NCI-H1105 treated with DMSO at 0.1 percent for 48 hours (cell line): ENCODE measurements at regions not wholly inside any gene's neighbourhood (a gene's known extent, or its start where the extent isn't known, plus 50 kb on each side); places are given as distances from the start of the nearest gene placed in this dataset.

Experiments used
- DNase-seq: peaks from one replicate; lab custom pipeline; 2025; lab: John Stamatoyannopoulos, UW

DNA sequence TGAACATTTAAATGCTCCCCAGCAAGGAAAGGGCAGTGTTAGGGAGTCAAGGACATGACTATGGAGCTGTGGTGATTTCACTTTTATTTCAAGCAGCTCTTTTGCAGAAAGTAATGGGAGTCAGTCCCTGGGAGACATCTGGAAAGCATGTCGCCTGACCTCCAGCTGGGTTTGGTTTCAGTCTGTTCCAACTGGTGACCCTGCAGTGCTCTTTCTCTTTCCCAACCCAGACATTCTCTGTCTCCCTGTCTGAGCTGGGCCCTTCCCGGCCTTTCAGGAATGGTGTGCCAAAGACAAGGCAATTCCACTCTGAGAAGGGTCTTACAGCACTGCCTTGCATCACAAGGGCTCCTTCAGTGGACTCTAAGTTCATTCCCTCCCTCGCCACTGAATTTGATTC lies 323.2 kb downstream of the OSR1 start:
- no peak for DNase-seq

DNA sequence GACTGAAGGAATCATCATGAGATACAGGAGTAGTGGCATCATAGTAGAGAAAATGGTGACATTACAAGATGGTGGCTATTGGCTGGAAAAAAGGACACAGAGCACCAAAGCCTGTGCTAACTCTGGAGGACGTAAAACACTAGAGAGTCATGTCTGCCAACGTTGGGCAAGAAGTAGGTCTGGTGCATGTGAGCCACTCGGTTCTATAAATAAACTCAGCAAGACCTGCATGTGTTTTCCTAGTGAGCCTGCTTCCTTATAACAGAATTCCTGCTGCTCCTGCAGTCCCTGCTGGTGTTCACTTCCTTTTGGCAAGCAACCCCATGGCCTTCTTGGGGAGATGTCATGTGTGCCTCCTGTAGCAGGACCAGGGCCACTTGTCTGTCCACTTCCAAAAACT lies 325.2 kb downstream of the OSR1 start:
- no peak for DNase-seq

DNA sequence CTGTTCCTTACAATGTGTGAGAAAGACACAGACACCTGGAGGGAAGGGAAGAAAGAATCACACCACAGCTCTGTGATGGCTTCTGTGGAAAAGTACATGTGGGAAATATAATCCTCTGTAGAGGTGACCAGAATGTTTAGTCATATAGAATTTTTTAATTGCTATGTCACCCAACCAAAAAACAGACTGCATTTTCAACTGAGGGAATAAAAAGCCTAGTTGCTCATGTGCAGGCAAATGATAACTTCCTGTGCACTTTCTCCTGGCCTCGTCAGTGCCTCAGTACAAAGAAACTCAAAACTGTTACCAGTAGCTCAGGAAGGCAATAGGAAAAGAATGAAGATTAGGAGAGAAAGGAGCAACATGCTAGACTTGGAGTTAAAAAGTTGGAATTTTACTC lies 326.8 kb downstream of the OSR1 start:
- no peak for DNase-seq

DNA sequence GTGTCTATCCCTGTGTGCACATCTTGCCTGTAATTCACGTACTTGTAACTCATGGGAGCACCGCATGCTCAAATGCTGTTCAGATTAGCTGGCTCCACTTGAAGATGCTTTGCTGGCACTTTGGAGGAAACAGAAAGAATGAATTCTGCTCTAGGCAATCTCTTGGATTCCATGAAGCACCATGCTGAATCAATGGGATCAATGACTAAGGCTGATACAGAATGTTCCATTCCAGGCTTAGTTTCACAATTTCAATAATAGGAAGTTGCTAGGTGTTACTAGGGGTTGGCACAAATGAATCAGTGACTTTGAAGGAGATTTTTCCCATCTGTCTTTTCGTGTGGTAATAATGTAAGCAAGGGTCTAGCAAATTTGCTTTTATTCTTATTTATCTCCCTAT lies 328.8 kb downstream of the OSR1 start:
- DNase-seq, result no peak

DNA sequence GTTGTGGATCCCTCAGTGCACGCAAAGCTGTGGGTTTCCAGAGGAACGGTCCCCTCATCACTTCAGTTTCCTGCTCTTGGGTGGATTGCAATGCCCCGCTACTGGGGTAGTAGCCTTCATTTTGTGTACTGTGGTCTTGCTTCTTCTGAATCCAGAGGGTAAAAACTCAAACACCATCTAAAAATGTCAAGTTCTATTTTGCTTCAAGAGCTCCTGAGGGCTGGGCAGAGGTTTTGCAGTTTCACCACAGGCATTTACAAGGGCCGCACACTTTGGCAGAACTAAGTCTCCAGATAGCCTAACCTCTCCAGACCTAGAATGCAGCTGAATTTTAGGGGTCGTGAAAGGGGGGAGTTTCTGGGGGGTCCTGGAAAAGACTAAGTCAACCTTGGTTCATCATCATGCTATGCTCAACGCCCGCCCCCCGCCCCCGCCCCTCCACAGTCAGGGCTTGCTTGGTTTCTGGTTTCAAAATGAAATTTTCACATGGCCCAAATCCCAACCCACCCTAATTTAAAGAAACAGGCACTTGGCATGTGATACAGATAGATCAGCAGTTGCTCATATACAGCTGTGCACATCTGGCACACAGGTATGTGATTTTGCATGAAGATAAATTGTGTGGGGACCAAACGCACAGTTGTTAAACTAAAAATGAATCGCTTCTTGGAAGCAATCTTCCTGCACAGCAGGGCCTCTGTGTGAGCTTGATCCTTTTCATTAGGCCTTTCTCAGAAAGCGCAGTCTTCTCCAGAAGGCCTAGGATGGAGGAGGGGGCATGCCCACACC lies 329.6 kb downstream of the OSR1 start:
- no peak for DNase-seq

DNA sequence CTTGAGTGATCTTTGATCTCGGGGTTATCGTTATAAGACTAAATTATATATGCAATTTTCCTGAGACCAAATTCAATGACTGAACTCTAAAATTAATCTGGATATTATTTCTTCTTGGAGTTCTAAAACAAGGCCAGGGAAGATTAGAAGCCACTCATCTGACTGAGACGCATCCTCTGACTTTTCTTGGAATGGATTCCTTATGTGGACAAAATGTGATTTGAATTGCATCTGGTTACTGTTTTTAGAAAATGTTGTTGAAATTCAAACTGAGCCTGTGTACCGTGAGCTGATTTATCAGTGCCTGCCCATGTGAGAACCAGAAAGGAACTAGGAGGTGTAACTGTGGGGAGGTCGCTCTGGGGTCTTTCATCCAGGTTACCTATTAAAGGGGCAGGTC lies 330.8 kb downstream of the OSR1 start:
- DNase-seq, result no peak

DNA sequence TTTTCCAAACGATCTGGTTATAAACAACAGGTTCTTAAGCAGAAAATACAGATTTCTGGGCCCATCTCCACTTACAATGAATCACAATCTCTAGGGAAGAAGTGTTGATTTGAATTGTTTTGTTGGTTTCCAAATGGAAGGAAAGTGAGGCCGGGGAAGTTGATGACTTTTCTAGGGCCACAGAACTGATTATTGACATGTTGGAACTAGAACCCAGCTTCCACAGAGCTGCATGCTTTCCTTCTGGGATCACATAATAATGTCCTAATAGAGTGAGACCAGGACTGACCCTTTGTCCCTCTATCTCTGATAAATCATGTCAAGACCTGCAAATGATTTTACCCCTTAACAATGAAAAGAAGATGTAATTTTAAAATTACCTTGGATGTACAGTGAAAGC lies 332.2 kb downstream of the OSR1 start:
- no peak for DNase-seq

DNA sequence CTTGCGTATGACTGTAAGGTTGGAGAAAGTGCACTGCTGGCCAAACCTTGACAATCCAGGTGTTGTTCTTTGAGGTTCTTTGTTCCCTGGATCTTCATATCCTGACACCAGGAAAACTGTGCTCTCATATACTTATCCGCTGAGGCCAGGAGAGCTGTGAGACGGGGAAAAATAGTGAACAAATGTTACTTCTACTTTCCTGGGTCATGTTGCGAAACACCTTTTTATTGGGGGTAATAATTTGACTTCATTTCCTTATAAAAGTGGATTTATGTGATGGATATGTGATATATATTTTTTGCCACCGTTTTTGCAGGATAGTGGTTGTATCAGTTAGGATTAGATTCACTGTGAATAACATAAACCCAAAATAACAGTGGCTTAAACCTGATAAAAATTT lies 336.1 kb downstream of the OSR1 start:
- no peak for DNase-seq

DNA sequence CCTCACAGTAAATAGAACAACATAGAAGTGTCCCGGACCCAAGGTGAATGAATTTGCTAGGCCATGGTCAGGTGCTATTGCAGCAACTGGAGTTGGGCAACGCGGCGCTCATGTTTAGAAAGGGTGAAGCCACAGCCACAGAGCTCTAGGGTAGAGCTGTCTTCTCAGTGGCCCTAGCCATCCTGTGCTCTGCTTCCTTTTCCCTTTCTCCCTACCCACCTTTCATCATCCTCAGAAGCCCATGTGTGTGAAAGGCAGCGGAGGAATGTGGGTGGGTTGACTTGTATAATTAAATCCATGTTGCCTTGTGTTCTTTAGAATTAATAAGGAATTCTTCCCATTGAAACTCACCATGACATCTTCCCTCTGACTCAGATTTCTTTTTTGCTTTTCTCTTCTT lies 336.7 kb downstream of the OSR1 start:
- no peak for DNase-seq

DNA sequence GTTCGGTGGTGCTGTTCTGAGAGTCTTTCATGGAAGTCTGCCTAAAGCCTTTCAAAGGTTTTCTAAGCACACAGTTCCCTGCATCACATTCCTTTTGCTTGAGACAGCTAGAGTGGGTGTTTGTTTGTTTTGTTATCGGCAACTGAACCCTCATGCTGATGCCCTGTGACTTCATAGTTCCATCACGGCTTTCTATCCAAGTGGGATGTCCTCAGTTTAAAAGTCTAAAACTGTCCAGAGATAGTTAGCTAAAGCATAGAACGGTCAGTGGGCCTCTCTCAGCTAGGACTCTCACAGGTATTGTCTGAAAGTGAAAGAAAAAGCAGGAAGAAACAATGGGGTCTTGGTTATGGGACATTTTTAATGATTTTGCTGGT lies 337.3 kb downstream of the OSR1 start:
- DNase-seq, result no peak

DNA sequence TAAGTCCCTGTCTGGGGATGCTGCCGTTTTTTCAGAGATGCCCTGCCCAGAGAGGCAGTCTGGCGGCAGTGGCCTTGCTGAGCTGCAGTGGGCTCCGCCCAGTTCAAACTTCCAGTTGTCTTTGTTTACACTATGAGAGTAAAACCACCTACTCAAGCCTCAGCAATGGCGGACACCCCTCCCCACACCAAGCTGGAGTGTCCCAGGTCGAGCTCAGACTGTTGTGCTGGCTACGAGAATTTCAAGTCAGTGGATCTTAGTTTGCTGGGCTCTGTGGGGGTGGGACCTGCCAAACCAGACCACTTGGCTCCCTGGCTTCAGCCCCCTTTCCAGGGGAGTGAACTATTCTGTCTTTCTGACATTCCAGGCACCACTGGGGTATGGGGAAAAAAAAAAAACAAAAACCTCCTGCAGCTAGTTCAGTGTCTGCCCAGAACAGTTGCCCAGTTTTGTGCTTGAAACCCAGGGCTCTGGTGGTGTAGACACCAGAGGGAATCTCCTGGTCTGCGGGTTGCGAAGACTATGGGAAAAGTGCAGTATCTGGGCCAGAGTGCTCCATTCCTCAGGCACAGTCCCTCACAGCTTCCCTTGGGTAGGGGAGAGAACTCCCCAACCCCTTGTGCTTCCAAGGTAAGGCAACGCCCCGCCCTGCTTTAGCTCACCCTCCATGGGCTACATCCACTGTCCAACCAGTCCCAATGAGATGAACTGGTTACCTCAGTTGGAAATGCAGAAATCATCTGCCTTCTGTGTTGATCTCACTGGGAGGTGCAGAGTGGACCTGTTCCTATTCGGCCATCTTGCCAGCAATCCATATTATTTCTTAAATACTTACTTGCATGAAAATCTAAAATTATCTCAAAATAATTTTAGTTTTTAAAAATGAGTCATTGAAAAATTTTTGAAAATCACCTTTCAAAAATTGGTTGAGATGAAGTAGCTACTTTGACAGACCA lies 338.0 kb downstream of the OSR1 start:
- no peak for DNase-seq

DNA sequence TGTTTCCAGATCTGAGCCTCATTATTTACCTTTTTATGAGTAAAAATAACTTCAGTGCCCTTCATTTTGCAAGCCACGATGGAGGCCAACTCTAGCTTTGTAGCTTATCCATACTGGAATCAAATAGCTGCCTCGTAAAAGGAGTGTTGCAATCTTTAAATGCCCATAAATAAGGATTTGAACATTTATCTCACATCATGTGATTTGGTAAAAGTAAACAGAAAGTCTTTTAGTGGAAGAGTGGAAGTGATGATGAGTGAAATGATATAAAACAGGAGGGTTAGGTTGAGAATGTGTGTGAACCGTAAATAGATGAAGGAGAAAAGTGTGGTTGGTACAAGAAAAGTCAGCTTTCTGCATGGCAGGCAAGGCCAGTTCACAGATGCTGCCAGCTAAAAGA lies 348.9 kb downstream of the OSR1 start:
- DNase-seq, result no peak

DNA sequence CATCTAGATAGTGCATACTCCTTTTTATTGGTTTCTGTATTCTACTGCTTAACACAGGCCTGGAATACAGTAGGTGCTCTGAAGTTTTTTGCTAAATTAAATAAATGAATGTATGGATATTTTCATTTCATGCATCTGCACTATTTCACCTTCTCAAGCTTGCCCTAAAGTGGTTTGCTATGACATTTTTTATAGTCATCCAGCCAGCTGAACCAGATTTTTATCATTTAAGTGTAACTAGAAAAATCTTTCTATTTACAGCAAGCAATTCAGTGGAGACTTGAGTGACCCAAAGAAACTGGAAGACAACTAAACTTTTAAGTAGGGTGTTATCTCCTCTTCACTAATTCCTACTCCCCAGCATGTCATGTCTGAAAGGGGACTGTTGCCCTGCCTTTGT lies 354.9 kb downstream of the OSR1 start:
- no peak for DNase-seq

DNA sequence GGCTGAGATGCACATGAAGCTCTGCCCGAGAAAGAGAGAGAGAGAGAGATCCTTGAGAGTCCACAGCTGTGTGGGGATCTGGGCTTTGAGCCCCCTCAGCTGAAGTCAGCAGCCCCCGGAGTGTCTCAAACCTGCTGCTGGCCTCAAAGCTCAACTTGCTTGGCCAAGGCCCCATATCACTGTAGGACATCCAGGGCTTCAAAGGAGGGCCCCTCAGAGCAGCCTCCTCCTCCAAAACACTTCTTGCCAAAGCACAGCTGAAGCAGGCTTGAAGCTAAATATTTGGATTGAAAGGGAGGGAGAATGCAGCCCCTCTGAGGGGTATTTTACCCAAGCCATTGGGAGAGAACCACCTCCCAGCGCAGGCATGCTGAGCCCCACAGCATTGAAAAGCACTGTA lies 357.6 kb downstream of the OSR1 start:
- no peak for DNase-seq

DNA sequence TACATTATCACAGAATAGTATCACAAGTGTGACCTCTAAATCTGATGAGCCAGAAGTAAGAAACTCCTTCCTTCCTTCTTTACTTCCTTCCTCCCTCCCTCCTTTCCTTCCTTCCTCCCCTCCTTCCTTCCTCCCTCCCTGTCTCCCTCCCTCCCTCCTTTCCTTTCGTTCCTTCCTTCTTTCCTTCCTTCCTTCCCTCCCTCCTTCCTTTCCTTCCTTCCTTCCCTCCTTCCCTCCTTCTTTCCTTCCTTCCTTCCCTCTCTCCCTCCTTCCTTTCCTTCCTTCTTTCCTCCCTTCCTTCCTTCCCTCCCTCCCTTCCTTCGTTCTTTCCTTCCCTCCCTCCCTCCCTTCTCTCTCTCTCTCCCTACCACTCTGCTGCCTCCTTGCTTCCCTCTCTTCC lies 359.2 kb downstream of the OSR1 start:
- no peak for DNase-seq

DNA sequence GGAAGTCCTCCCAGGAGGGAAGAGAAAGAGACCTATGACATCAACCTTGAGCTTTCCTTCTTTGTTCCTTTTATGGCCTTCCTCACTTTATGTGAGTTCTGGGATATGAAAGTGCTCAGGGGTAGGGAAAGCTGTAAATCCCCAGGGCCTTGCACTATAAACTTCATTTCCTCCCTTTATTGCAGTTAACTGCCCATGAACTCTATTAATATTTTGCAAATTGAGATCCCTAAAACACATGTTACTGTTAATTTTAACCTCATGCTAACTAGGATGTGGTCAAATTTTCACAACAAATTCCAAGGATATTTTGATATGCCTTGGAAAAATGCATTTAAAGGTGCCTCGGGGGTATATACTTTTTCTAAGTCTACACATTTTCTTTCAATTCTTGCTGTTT lies 359.9 kb downstream of the OSR1 start:
- no peak for DNase-seq

DNA sequence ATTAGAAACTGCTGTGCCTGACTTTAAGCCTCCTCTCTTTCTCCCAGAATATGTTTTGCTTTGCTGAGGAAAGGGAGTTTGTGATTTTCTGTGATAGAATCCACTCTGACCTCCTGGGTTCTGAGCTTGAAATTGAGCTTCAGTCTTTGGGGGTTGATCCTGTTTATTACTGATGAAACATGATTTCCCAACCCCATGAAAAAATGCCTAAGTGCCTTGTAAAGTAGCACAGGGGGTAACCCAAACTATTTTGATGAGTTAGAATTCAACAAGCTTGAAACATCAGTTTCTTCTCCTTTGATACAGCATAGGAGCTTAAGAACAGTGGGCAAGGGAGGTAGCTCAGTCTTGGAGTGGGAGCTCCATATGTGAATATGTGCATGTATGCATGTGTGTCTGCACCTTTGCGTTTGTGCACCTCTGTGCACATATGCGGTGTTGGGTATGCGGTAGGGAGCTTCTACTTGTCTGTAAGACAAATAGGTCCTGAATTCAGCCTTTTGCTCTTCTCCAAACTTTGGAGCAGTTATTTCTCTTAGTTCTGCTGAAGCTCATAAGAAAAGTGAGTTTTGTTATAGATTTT lies 364.6 kb downstream of the OSR1 start:
- DNase-seq, result no peak

DNA sequence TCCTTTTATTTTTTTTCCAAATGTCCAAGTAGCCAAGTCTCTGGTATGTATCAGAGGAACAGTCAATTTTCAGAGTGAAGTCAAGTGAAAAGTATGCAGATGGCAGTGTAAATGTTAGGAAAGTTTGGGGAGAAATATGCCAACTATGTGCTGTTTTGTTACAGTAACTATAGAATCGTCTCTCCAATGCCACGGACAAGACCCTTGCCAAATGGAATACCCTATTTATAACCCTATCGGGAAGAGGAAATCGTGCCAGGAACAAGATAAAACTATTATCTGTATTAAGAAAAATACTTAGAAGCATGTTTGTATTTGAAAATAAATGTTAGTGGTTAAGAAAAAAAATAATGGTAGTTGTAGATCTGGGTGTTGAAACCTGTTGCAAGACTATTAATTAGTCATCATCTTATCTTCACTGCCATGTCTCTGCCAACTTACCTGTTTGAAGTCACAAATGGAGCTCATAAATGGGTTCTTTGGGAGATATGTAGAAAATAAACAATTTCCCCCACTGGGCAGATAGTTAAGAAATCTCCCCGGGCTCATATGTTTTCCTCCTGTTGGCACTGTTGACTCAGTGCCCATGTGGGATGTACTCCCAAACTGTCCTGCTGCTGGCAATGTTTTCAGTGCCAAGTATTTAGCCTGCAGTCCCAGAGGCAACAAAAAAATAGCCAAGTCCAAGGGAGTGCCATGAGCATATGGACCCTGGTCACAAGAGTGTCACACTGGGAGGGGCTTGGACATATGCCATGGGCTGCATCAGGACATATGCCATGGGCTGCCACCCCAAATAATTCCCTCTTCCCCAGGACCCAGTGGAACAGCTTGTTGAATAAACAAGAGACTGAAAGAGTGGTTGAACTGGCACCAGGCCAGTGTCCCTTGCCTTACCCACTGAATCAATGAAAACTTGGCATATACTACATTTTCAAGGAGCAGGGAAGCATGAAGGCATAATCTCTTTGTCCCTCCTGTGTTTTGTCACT lies 366.9 kb downstream of the OSR1 start:
- DNase-seq, result peak; percentile 94

DNA sequence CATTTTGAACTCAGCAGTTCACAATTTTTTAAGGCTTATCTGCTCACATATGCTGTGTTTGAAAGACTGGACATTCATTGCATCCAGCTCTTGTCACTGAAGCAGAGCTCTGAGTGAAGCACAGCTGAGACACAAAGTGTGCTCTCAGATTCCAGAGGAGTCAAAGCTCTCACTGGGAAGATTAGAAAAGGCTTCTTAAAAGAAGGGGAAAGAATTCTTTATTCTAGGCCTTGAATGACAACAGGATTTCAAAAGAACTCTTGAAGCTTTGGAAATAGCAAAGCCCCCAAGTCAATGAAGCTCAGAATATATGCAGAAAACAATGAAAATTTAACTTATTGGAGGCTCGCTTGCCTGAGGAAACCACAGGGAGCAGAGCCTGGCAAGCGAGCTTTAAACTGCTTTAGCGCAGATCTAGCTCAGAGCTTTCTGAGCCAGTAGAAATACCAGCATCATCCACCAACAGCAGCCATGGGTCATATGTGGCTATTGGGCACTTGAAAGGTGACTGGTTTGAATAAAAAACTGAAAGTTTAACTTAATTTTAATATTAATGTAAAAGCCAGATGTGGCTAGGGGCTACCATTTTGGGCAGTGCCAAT lies 369.7 kb downstream of the OSR1 start:
- no peak for DNase-seq

DNA sequence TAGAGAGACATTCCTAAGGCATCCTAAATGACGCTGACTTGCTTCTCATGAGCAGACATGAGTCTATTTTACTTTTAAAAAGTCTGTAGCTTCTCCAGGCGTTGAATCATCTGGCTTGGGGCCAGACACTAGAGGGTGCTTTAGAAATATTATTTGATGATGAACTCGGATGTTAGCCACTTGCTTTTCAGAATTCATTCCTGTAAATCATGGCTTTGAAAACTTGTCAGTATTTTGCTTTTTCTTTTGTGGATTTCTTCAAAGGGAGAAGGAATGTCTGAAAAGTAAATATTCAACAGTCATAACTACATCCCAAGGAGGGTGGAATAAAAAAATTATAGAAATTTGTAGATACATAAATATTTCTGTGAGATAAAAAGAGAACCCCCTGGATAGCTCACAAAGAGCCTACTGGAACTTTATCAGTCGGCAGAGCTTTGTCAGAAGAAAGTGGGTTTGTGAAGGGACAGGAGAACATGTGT lies 370.8 kb downstream of the OSR1 start:
- peak; percentile 18 for DNase-seq

DNA sequence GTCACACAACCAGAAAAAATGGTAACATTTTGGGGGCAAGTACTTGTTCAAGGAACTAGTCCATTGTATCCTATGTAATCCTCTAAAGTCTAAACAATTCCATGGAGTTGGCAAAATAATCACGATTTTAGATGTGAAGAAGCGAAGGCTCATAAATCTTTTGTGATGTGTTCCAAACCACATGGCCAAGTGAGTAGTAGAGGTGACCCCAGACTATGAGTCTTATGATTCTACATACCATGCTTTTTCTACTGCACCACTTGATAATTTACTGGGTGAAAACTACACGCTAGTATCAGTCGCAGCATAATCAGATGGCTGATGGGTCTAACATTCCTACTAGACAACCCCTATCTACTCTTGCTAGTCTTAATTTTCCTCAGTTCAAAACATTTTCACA lies 371.4 kb downstream of the OSR1 start:
- DNase-seq, result no peak
